Cardiac fibroblast (primary cell): ENCODE measurements at regions not wholly inside any gene's neighbourhood (a gene's known extent, or its start where the extent isn't known, plus 50 kb on each side); places are given as distances from the start of the nearest gene placed in this dataset.

Experiments used
- DNase-seq, 2 donors: peaks; one replicate each; pipeline versions ENCODE4 v3.0.0 to v3.0.0-alpha.2; 2010; ENCODE audit warnings: low read depth in 2 of 2
- H3K4me3 ChIP-seq, 2 donors: replicated peaks in 1 of 2; 1 replicate in 1 of 2; 2 replicates in 1 of 2; pipeline ENCODE4 v1.5.1; 2011; ENCODE audit warnings: low read depth in 2 of 2, low read length in 2 of 2, mild to moderate bottlenecking in 2 of 2, moderate library complexity in 1 of 2
- CTCF ChIP-seq: IDR thresholded peaks from one replicate; pipeline ENCODE4 v1.5.1; 2011; ENCODE audit warnings: low read depth, mild to moderate bottlenecking, low read length, inconsistent platforms

- peak; percentile 47 for TF ChIP-seq CTCF
- peak; percentile 45 to 59 for DNase-seq
- no peak overlapping the region for H3K4me3 ChIP-seq
Observed at GRCh38 chr17:11144358-11145233, 96.4 kb upstream of the SHISA6 start.

GRCh38 chr17:11142231-11142630, 98.8 kb upstream of the SHISA6 start:
- no peak for TF ChIP-seq CTCF
- no peak overlapping the region for H3K4me3 ChIP-seq
- no peak for DNase-seq

GRCh38 chr17:11140501-11140900, 100.5 kb upstream of the SHISA6 start:
- TF ChIP-seq CTCF, result no peak
- no peak for DNase-seq

GRCh38 chr17:11140043-11140442, 101.0 kb upstream of the SHISA6 start:
- no peak for TF ChIP-seq CTCF

More at GRCh38 chr17:11140501-11140900, 100.5 kb upstream of the SHISA6 start:
- H3K4me3 ChIP-seq, result no peak overlapping the region

GRCh38 chr17:11138023-11138422, 103.0 kb upstream of the SHISA6 start:
- no peak overlapping the region for H3K4me3 ChIP-seq
- DNase-seq, result peak; percentile 1 to 3
- TF ChIP-seq CTCF, result no peak

More at GRCh38 chr17:11140043-11140442, 101.0 kb upstream of the SHISA6 start:
- DNase-seq, result no peak
- no peak overlapping the region for H3K4me3 ChIP-seq

- TF ChIP-seq CTCF, result no peak
- no peak for DNase-seq
- no peak overlapping the region for H3K4me3 ChIP-seq
Observed at GRCh38 chr17:11135819-11136218, 105.2 kb upstream of the SHISA6 start.
